SU-DHL-6 (cell line): ENCODE measurements at regions not wholly inside any gene's neighbourhood (a gene's known extent, or its start where the extent isn't known, plus 50 kb on each side); places are given as distances from the start of the nearest gene placed in this dataset.

Source experiments
- H2AFZ ChIP-seq: fragments of 200-600 bp; sonication (generic); 2 replicates; pipeline ENCODE4 v1.6.1; 2014; ENCODE audit warnings: low read depth, mild to moderate bottlenecking, moderate library complexity, mixed read lengths, antibody characterized with exemption, low read length; ENCODE audit not compliant: severe bottlenecking
- H3F3A ChIP-seq: fragments of 200-600 bp; shearing (Covaris generic); 2 replicates; pipeline ENCODE4 v1.6.0; 2016; ENCODE audit warnings: antibody characterized with exemption, mild to moderate bottlenecking; ENCODE audit not compliant: insufficient read depth
- H3K27ac ChIP-seq: fragments of 200-600 bp; sonication (generic); 2 replicates; pipeline ENCODE4 v1.5.1; 2016; ENCODE audit warnings: low read depth, mild to moderate bottlenecking, low read length, moderate library complexity, mixed read lengths
- H3K27me3 ChIP-seq: fragments of 200-600 bp; sonication (generic), shearing (Covaris generic); 2 replicates; pipeline ENCODE4 v1.6.0; 2014; ENCODE audit warnings: mild to moderate bottlenecking, low read length
- H3K36me3 ChIP-seq: fragments of 200-600 bp; sonication (generic); 2 replicates; pipeline ENCODE4 v1.6.1; 2014; ENCODE audit warnings: mild to moderate bottlenecking, low read length, mixed read lengths
- H3K4me2 ChIP-seq: fragments of 300-600, 200-600 bp; shearing (Covaris generic), sonication (generic); 2 replicates; pipeline ENCODE4 v1.6.0; 2014; ENCODE audit warnings: low read length, low read depth, mild to moderate bottlenecking; ENCODE audit not compliant: poor library complexity, severe bottlenecking
- H3K4me3 ChIP-seq: fragments of 200-600 bp; sonication (generic); 2 replicates; pipeline ENCODE4 v1.5.1; 2014; ENCODE audit warnings: antibody characterized with exemption, low read length, mild to moderate bottlenecking, mixed read lengths; ENCODE audit not compliant: insufficient read depth, poor library complexity, severe bottlenecking
- H3K79me2 ChIP-seq: fragments of 200-600 bp; sonication (generic); 2 replicates; pipeline ENCODE4 v1.6.1; 2014; ENCODE audit warnings: mild to moderate bottlenecking, low read length, moderate library complexity; ENCODE audit not compliant: insufficient read depth
- H3K9ac ChIP-seq: fragments of 200-600 bp; sonication (generic); 2 replicates; pipeline ENCODE4 v1.7.0; 2014; ENCODE audit warnings: mild to moderate bottlenecking, low read length
- H3K9me2 ChIP-seq: fragments of 200-600 bp; sonication (generic); replicated peaks from 2 replicates; pipeline ENCODE4 v1.6.1; 2014; ENCODE audit warnings: low read length; ENCODE audit not compliant: insufficient read depth
- H3K9me3 ChIP-seq: fragments of 200-600 bp; sonication (generic); 2 replicates; pipeline ENCODE4 v1.6.1; 2014; ENCODE audit warnings: low read length, mixed read lengths; ENCODE audit not compliant: insufficient read depth
- H4K20me1 ChIP-seq: fragments of 200-600 bp; sonication (generic); 2 replicates; pipeline ENCODE4 v1.6.1; 2014; ENCODE audit warnings: low read depth, mild to moderate bottlenecking, antibody characterized with exemption, low read length, moderate library complexity, mixed read lengths
- EZH2phosphoT487 ChIP-seq: fragments of 200-600 bp; sonication (generic), shearing (Covaris generic); conservative IDR thresholded peaks from 2 replicates; pipeline ENCODE4 v1.6.1; 2018; ENCODE audit warnings: mild to moderate bottlenecking, antibody characterized with exemption, low read length, moderate library complexity, mixed read lengths
- TF ChIP-seq, protein P1 (sequence below): fragments of 200-600 bp; sonication (generic); IDR thresholded peaks from one replicate; pipeline ENCODE4 v1.5.1; 2017; ENCODE audit warnings: antibody characterized with exemption, mild to moderate bottlenecking, low read length, moderate library complexity; ENCODE audit not compliant: insufficient read depth, poor library complexity, severe bottlenecking

DNA sequence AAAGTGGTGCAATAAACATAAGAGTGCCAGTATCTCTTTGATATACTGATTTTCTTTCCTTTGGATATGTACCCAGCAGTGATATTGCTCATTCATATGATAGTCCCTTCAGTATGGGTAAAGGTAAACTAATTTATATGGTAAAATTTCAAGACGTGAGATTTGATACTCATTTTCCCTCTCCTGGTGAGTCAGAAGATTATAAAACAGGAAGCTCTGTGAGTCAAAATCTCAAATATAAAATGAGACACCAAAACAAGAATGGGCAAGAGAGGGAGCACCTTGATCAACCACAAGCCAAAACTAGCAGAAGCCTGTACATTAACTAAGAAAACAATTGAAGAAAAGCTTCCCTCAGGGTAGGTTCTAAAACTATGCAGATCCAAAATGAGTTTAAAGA lies 216.3 kb downstream of the SLITRK6 start:
- no peaks in the 10 kb centered on the region for H3K9me3 ChIP-seq
- H2AFZ ChIP-seq, result no peak overlapping the region
- no peak overlapping the region for H3K9ac ChIP-seq
- H3K27ac ChIP-seq, result no peak overlapping the region
- no peaks in the 10 kb centered on the region for H3F3A ChIP-seq
- H3K27me3 ChIP-seq, result no peaks in the 10 kb centered on the region
- H3K79me2 ChIP-seq, result no peaks in the 10 kb centered on the region
- no peaks in the 10 kb centered on the region for H3K9me2 ChIP-seq
- H3K4me2 ChIP-seq, result no peak overlapping the region
- H3K4me3 ChIP-seq, result no peak overlapping the region
- no peaks in the 10 kb centered on the region for H4K20me1 ChIP-seq
- H3K36me3 ChIP-seq, result no peaks in the 10 kb centered on the region
- no peak for TF ChIP-seq EZH2phosphoT487
- TF ChIP-seq, protein P1, sequence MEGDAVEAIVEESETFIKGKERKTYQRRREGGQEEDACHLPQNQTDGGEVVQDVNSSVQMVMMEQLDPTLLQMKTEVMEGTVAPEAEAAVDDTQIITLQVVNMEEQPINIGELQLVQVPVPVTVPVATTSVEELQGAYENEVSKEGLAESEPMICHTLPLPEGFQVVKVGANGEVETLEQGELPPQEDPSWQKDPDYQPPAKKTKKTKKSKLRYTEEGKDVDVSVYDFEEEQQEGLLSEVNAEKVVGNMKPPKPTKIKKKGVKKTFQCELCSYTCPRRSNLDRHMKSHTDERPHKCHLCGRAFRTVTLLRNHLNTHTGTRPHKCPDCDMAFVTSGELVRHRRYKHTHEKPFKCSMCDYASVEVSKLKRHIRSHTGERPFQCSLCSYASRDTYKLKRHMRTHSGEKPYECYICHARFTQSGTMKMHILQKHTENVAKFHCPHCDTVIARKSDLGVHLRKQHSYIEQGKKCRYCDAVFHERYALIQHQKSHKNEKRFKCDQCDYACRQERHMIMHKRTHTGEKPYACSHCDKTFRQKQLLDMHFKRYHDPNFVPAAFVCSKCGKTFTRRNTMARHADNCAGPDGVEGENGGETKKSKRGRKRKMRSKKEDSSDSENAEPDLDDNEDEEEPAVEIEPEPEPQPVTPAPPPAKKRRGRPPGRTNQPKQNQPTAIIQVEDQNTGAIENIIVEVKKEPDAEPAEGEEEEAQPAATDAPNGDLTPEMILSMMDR, result no peak

DNA sequence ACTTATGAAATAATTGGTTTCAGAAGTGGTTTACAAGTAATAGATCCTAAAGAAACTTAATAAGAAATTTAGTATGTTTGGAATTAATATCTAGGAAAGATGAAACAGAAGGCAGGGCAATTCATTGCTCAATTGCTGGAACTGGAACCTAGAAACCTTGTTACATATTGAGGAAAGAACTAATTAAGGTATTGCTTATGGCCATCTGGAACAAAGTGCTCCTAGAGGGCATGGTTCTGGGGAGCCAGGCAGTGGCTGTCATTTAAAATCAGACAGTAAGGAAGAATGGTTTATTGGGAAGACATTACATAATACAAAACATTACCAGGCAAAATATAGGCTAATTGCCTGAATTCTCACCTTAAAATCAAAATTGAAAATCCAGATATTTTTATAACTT lies 224.1 kb downstream of the SLITRK6 start:
- H3K9me2 ChIP-seq, result no peaks in the 10 kb centered on the region
- H3K79me2 ChIP-seq, result no peaks in the 10 kb centered on the region
- no peaks in the 10 kb centered on the region for H3K9me3 ChIP-seq
- H3K4me2 ChIP-seq, result no peak overlapping the region
- no peaks in the 10 kb centered on the region for H4K20me1 ChIP-seq
- no peak overlapping the region for H3K4me3 ChIP-seq
- no peaks in the 10 kb centered on the region for H3K27me3 ChIP-seq
- no peaks in the 10 kb centered on the region for H3K36me3 ChIP-seq
- H3F3A ChIP-seq, result no peaks in the 10 kb centered on the region
- H3K9ac ChIP-seq, result no peak overlapping the region
- TF ChIP-seq, protein P1, result no peak
- TF ChIP-seq EZH2phosphoT487, result no peak
- no peak overlapping the region for H3K27ac ChIP-seq
- no peak overlapping the region for H2AFZ ChIP-seq

DNA sequence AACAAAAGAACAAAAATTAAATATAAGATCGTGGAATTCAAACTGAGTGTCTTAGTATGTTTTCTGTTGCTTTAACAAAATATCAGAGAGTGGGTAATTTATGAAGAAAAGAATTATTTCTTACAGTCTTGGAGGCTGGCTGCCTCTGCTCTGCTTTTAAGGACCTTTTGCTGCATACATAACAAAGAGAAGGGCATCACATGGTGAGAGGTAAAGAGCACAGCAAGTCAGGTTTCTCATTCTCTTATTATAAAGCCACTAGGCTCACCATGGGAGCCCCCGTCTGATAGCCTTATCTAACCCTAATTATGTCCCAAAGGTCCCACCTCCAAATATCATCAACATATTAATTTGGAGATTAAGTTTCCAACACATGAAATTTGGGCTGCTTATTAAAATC lies 231.3 kb downstream of the SLITRK6 start:
- H3K27me3 ChIP-seq, result no peaks in the 10 kb centered on the region
- H3K9ac ChIP-seq, result no peak overlapping the region
- no peaks in the 10 kb centered on the region for H3K79me2 ChIP-seq
- H3K36me3 ChIP-seq, result no peaks in the 10 kb centered on the region
- H3K4me2 ChIP-seq, result no peak overlapping the region
- no peak overlapping the region for H3K4me3 ChIP-seq
- no peak overlapping the region for H3K27ac ChIP-seq
- TF ChIP-seq EZH2phosphoT487, result no peak
- TF ChIP-seq, protein P1, result no peak
- H4K20me1 ChIP-seq, result no peaks in the 10 kb centered on the region
- no peak overlapping the region for H2AFZ ChIP-seq
- no peaks in the 10 kb centered on the region for H3K9me3 ChIP-seq
- H3K9me2 ChIP-seq, result no peaks in the 10 kb centered on the region
- no peaks in the 10 kb centered on the region for H3F3A ChIP-seq

DNA sequence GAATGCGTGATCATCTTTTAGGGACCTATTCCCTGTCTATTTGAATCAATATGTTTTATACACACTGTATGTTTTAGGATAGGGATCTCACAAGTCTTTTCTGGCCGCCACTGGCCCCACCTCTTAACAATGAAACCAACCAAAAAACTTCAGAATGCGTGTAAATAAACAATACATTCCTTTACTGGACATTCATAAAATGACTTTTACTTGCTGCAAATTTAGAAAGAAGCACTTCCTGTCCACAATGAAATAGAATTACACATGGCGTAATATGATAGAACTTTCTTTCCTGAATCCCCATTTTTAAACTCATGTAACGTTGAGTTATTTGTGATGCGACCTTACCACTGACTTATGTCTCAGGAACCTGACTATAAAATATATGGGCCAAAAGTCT lies 233.6 kb downstream of the SLITRK6 start:
- no peak overlapping the region for H3K27ac ChIP-seq
- no peak overlapping the region for H3K9ac ChIP-seq
- H3K9me2 ChIP-seq, result no peaks in the 10 kb centered on the region
- TF ChIP-seq EZH2phosphoT487, result no peak
- TF ChIP-seq, protein P1, result no peak
- H4K20me1 ChIP-seq, result no peaks in the 10 kb centered on the region
- H3K79me2 ChIP-seq, result no peaks in the 10 kb centered on the region
- no peak overlapping the region for H3K4me2 ChIP-seq
- H3K4me3 ChIP-seq, result no peak overlapping the region
- H2AFZ ChIP-seq, result no peak overlapping the region
- H3K9me3 ChIP-seq, result no peaks in the 10 kb centered on the region
- no peaks in the 10 kb centered on the region for H3K27me3 ChIP-seq
- no peaks in the 10 kb centered on the region for H3F3A ChIP-seq
- no peaks in the 10 kb centered on the region for H3K36me3 ChIP-seq
